HuH-7.5 (cell line): ENCODE measurements at regions not wholly inside any gene's neighbourhood (a gene's known extent, or its start where the extent isn't known, plus 50 kb on each side); places are given as distances from the start of the nearest gene placed in this dataset.

Experiments used
- DNase-seq: peaks from one replicate; pipeline ENCODE4 v3.0.0; 2011; ENCODE audit warnings: low spot score

DNA sequence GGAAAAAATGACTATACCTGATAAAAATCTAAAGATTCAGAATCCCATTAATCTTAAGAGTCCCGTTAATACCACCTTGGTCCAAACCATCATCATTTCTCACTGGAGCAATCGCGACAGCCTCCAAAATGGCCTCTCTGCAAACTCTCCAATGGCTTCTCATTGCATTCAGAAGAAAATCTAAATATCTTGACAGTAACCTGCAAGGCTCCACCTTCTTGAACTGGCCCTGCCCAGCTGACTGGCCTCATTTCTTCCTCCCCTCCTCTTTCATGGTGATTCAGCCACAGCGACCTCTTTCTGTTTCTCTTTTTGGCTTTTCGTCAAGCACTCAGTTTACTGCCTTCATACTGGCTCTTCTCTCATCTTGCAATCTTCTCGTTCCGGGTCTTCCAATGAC lies 56.2 kb upstream of the GPRIN3 start:
- DNase-seq = no peak

DNA sequence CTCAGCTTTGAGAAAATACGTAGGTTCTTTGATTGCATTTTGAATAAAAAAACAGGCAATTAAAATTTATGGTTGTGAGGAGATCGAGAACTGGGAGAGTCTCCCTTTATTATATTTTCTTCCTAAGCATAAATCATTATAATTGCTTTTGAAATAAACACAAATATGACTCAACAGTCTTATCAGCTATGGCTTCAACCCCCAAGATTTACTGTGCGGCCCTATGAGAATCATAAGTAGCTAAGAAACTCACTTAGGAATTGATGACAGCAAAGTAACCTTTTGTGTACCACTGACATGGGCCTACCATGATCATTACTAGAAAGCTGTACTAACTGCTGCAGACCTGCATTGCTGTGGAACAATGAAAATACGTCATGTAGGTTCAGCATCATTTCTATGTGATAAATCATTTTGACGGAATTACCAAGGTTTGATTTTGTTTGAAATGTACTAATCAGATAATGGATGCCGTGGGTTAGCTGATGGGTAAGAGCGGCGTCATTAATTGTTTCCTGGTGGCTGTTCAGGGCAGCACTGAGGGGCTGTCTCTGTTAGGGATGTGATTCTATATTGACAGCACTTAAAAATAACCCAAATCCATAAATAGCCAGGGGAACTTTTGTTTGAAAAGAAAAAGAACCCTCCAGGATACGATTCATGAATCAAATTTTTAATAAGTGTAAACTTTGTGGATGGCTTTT lies 51.5 kb upstream of the GPRIN3 start:
- no peak for DNase-seq

DNA sequence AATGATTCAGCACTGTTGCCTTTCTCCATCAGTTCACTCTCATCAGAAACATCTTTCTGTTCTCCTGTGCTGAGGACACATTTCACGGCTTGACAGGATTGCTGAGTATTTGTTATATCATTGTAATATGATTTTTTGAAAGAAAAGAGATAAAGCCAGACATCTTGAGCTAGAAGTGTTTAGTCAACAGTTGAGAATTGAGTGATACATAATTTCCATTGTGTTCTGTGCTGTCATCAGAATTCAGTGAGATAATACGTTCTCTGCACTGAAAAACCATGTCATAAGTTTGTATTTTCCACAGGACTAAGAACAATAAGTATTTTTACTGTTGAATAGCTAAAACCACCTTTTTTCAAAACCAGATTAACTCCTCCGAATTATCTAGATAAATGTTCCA lies 50.2 kb upstream of the GPRIN3 start:
- DNase-seq = no peak
